ENCODE measurements at regions not wholly inside any gene's neighbourhood (a gene's known extent, or its start where the extent isn't known, plus 50 kb on each side); places are given as distances from the start of the nearest gene placed in this dataset.

GRCh38 chr7:41524876-41525275, 178.0 kb downstream of the INHBA start:
- H2AFZ ChIP-seq (ENCODE audit: insufficient read depth, low read depth, low read length, poor library complexity, severe bottlenecking) = no peak overlapping the region
- peaks cover 0 to 14% (median 9%) of the 10 kb centered on the region in 3 donors for H3K9me3 ChIP-seq (ENCODE audit: control extremely low read depth in 1 of 3, control insufficient read depth in 2 of 3, insufficient read depth in 1 of 3, low read length in 2 of 3)
- H4K20me1 ChIP-seq (ENCODE audit: control insufficient read depth, insufficient read depth, low read length, poor library complexity, severe bottlenecking) = no peaks in the 10 kb centered on the region
- no peaks in the 10 kb centered on the region for H3K4me1 ChIP-seq (ENCODE audit: control insufficient read depth in 2 of 2, insufficient read depth in 2 of 2, low read length in 2 of 2)
- 75% methylated on average over 1 of the region's 4 CpGs for WGBS (ENCODE audit: insufficient coverage)
- H3K4me1 Mint-ChIP-seq = no peaks in the 10 kb centered on the region
- peaks cover 10% of the 10 kb centered on the region for H3K9me3 Mint-ChIP-seq (ENCODE audit: insufficient read depth)
- no peak overlapping the region for H3K4me3 ChIP-seq (ENCODE audit: control extremely low read depth in 1 of 5, extremely low read depth in 1 of 5, insufficient read depth in 1 of 5, low read depth in 2 of 5, low read length in 4 of 5)
- no peaks in the 10 kb centered on the region for H3K36me3 ChIP-seq (replicated peaks in 1 of 2; ENCODE audit: control extremely low read depth in 1 of 2, control insufficient read depth in 1 of 2, extremely low read depth in 1 of 2, insufficient read depth in 2 of 2, low read length in 1 of 2)
- H3K27ac ChIP-seq (ENCODE audit: low read length in 2 of 2) = no peak overlapping the region
- no peak overlapping the region for H3K4me2 ChIP-seq (replicated peaks; ENCODE audit: low read depth, low read length, poor library complexity, severe bottlenecking)
- CTCF ChIA-PET = no interaction called here
- H3K27ac Mint-ChIP-seq = no peak overlapping the region
- no peaks in the 10 kb centered on the region for H3K27me3 Mint-ChIP-seq
- no peak overlapping the region for H3K4me3 Mint-ChIP-seq
- H3K79me2 ChIP-seq (ENCODE audit: control insufficient read depth, insufficient read depth, low read length) = no peaks in the 10 kb centered on the region
- H3K9ac ChIP-seq (ENCODE audit: low read length) = no peak overlapping the region
- no peaks in the 10 kb centered on the region for H3K27me3 ChIP-seq (replicated peaks in 1 of 4; ENCODE audit: control extremely low read depth in 1 of 4, control insufficient read depth in 3 of 4, insufficient read depth in 4 of 4, low read length in 3 of 4)
- intact Hi-C loops (cut with micrococcal nuclease) = no loop called here
- TF ChIP-seq EZH2 (IDR thresholded peaks at IDR 0.05; ENCODE audit: borderline replicate concordance, insufficient read depth, low read depth, low read length, poor library complexity, severe bottlenecking) (no peak), CTCF (IDR thresholded peaks at IDR 0.05) (no peak)
- no peak for ATAC-seq (ENCODE audit: low read depth)
- DNase-seq = no peak
- POLR2A ChIA-PET = no interaction called here

GRCh38 chr7:41520445-41520844, 182.4 kb downstream of the INHBA start:
- ATAC-seq (ENCODE audit: low read depth) = no peak

More at GRCh38 chr7:41520445-41520844, 182.4 kb downstream of the INHBA start:
- no peak overlapping the region for H3K4me3 ChIP-seq (ENCODE audit: control extremely low read depth in 1 of 5, extremely low read depth in 1 of 5, insufficient read depth in 1 of 5, low read depth in 2 of 5, low read length in 4 of 5)
- ChIA-PET CTCF (no interaction called here), POLR2A (no interaction called here)
- H4K20me1 ChIP-seq (ENCODE audit: control insufficient read depth, insufficient read depth, low read length, poor library complexity, severe bottlenecking) = no peaks in the 10 kb centered on the region
- H3K4me2 ChIP-seq (replicated peaks; ENCODE audit: low read depth, low read length, poor library complexity, severe bottlenecking) = no peak overlapping the region
- H3K4me1 ChIP-seq (ENCODE audit: control insufficient read depth in 2 of 2, insufficient read depth in 2 of 2, low read length in 2 of 2) = no peaks in the 10 kb centered on the region
- H3K9me3 Mint-ChIP-seq (ENCODE audit: insufficient read depth) = peaks cover 10% of the 10 kb centered on the region
- WGBS (ENCODE audit: insufficient coverage) = 93% methylated on average over 4 of the region's 7 CpGs
- H3K27ac ChIP-seq (ENCODE audit: low read length in 2 of 2) = no peak overlapping the region
- no peaks in the 10 kb centered on the region for H3K79me2 ChIP-seq (ENCODE audit: control insufficient read depth, insufficient read depth, low read length)
- H3K27ac Mint-ChIP-seq = no peak overlapping the region
- TF ChIP-seq EZH2 (IDR thresholded peaks at IDR 0.05; ENCODE audit: borderline replicate concordance, insufficient read depth, low read depth, low read length, poor library complexity, severe bottlenecking) (no peak), CTCF (IDR thresholded peaks at IDR 0.05) (no peak)
- H3K9ac ChIP-seq (ENCODE audit: low read length) = no peak overlapping the region
- peaks cover 0 to 14% (median 9%) of the 10 kb centered on the region in 3 donors for H3K9me3 ChIP-seq (ENCODE audit: control extremely low read depth in 1 of 3, control insufficient read depth in 2 of 3, insufficient read depth in 1 of 3, low read length in 2 of 3)
- H3K4me1 Mint-ChIP-seq = no peaks in the 10 kb centered on the region
- H3K36me3 ChIP-seq (replicated peaks in 1 of 2; ENCODE audit: control extremely low read depth in 1 of 2, control insufficient read depth in 1 of 2, extremely low read depth in 1 of 2, insufficient read depth in 2 of 2, low read length in 1 of 2) = no peaks in the 10 kb centered on the region
- intact Hi-C loops (cut with micrococcal nuclease) = no loop called here
- H3K4me3 Mint-ChIP-seq = no peak overlapping the region
- H3K27me3 ChIP-seq (replicated peaks in 1 of 4; ENCODE audit: control extremely low read depth in 1 of 4, control insufficient read depth in 3 of 4, insufficient read depth in 4 of 4, low read length in 3 of 4) = no peaks in the 10 kb centered on the region
- no peak for DNase-seq
- no peak overlapping the region for H2AFZ ChIP-seq (ENCODE audit: insufficient read depth, low read depth, low read length, poor library complexity, severe bottlenecking)
- H3K27me3 Mint-ChIP-seq = peaks cover 3% of the 10 kb centered on the region
